ENCODE measurements at regions not wholly inside any gene's neighbourhood (a gene's known extent, or its start where the extent isn't known, plus 50 kb on each side); places are given as distances from the start of the nearest gene placed in this dataset.
A peak's percentile ranks its signal among the peaks of the same experiment; 100 is the strongest.

DNA sequence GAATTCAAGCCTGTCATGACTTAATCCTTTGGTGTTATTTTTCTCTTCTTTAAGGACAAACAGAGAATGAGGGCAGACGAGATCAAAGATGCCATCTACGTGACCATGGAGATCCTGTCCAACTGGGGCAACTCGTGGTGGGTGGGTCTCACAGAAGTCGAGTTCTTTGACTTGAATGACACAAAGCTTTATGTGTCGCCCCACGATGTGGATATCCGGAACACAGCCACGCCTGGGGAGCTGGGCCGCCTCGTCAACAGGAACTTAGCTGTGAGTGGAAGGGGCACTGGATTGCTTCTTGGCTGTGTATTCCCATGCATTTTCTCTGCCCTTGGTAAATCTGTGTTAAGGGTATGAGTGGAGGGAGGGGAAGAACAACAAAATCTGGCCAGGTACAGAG, 158.7 kb downstream of the KATNIP start:
- no peak overlapping the region for H3K4me3 ChIP-seq (ENCODE audit: low read depth, low read length)
- DNase-seq (ENCODE audit: low read depth), result no peak
- TF ChIP-seq CTCF (conservative IDR thresholded peaks at IDR 0.05; ENCODE audit: low read depth, low read length), result no peak

GRCh38 chr16:27712251-27712711, 162.3 kb downstream of the KATNIP start:
- no peak for DNase-seq (ENCODE audit: low read depth)
- H3K4me3 ChIP-seq (ENCODE audit: low read depth, low read length), result no peak overlapping the region
- TF ChIP-seq CTCF (conservative IDR thresholded peaks at IDR 0.05; ENCODE audit: low read depth, low read length), result no peak

DNA sequence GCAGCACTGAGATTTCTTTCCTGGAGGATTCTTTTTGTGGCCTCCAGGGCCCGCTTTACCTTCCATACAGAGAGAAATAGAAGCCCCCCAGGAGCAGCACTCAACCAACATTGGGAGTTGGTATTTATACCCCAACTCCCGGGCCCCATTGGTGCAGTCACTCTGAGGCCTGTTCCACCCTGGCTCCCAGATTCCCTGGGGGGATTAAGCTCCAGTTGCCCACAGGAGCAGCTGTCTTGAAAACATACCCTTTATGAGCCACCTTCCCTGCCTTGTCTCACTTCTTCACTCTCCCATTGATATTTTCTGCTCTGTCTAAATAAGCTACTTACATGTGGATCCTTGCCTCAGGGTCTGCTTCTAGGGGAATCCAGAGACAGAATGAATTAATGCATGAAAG, 167.8 kb downstream of the KATNIP start:
- no peak for DNase-seq (ENCODE audit: low read depth)
- no peak for TF ChIP-seq CTCF (conservative IDR thresholded peaks at IDR 0.05; ENCODE audit: low read depth, low read length)
- H3K4me3 ChIP-seq (ENCODE audit: low read depth, low read length), result no peak overlapping the region

GRCh38 chr16:27718201-27719105, 168.5 kb downstream of the KATNIP start:
- DNase-seq (ENCODE audit: low read depth), result no peak
- TF ChIP-seq CTCF (conservative IDR thresholded peaks at IDR 0.05; ENCODE audit: low read depth, low read length), result no peak
- H3K4me3 ChIP-seq (ENCODE audit: low read depth, low read length), result no peak overlapping the region

DNA sequence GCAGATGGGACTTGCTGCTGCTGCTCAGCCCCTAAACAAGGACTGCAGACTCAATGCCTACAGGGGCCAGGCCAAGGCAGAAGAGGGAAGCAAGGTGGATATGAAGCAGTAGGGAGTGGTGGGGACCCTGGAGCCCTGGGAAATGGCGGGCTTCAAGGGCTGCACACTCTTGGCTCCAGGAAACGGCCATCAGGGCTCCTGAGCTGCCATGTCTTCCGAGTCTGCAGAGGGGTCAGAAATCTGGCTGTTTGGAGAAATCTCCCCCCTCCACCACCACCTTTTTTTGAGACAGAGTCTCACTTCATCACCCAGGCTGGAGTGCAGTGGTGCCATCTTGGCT, 169.1 kb downstream of the KATNIP start:
- no peak for DNase-seq (ENCODE audit: low read depth)

GRCh38 chr16:27720731-27721530, 171.0 kb downstream of the KATNIP start:
- TF ChIP-seq CTCF (conservative IDR thresholded peaks at IDR 0.05; ENCODE audit: low read depth, low read length), result no peak
- peak; percentile 13 for DNase-seq (ENCODE audit: low read depth)
- peak overlapping the region; percentile 16 for H3K4me3 ChIP-seq (ENCODE audit: low read depth, low read length)

More for the DNA sequence above, 169.1 kb downstream of the KATNIP start:
- H3K4me3 ChIP-seq (ENCODE audit: low read depth, low read length), result no peak overlapping the region
- TF ChIP-seq CTCF (conservative IDR thresholded peaks at IDR 0.05; ENCODE audit: low read depth, low read length), result no peak

Data from choroid plexus epithelial cell (primary cell).